ENCODE measurements at regions not wholly inside any gene's neighbourhood (a gene's known extent, or its start where the extent isn't known, plus 50 kb on each side); places are given as distances from the start of the nearest gene placed in this dataset.

GRCh38 chr12:128180166-128180565 lies 86.8 kb upstream of the TMEM132C start:
- TF ChIP-seq EP300 (IDR thresholded peaks at IDR 0.05; ENCODE audit: borderline replicate concordance) = no peak
- TF ChIP-seq EGR1 (IDR thresholded peaks at IDR 0.05) = no peak
- no peak for TF ChIP-seq USF1 (IDR thresholded peaks at IDR 0.05)
- no peak for TF ChIP-seq CREB1 (IDR thresholded peaks at IDR 0.05; ENCODE audit: low read depth)
- TF ChIP-seq TAF1 (IDR thresholded peaks at IDR 0.05; ENCODE audit: low read depth) = no peak

DNA sequence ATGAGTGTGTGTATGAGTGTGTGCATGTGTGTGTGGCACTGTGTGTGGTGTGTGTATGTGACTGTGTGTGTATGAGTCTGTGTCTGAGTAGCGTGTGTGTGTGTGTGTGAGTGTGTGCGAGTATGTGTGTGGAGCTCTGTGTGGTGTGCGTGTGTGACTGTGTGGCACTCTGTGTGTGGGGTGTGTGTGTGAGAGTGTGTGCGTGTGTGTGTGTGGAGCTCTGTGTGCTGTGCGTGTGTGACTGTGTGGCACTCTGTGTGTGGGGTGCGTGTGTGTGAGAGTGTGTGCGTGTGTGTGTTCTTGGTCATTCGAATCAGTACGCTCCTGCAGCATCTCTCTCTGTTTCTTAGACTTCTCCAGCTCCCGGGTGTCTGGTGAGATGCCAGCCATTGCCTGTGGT lies 76.9 kb upstream of the TMEM132C start:
- TF ChIP-seq CEBPB (IDR thresholded peaks at IDR 0.05) (no peak), NFIC (IDR thresholded peaks at IDR 0.05) (no peak), EP300 (IDR thresholded peaks at IDR 0.05; ENCODE audit: borderline replicate concordance) (no peak)

- no peak for TF ChIP-seq REST (IDR thresholded peaks at IDR 0.05; ENCODE audit: low read depth)
- no peak for TF ChIP-seq NFIC (IDR thresholded peaks at IDR 0.05)
- TF ChIP-seq USF1 (IDR thresholded peaks at IDR 0.05) = no peak
- no peak for TF ChIP-seq TAF1 (IDR thresholded peaks at IDR 0.05; ENCODE audit: low read depth)
- no peak for TF ChIP-seq TEAD4 (IDR thresholded peaks at IDR 0.05)
- no peak for TF ChIP-seq TCF12 (IDR thresholded peaks at IDR 0.05; ENCODE audit: low read depth)
- TF ChIP-seq, protein P1, sequence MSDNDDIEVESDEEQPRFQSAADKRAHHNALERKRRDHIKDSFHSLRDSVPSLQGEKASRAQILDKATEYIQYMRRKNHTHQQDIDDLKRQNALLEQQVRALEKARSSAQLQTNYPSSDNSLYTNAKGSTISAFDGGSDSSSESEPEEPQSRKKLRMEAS (IDR thresholded peaks at IDR 0.05) = no peak
- no peak for TF ChIP-seq ZBTB7A (IDR thresholded peaks at IDR 0.05; ENCODE audit: low read depth)
- no peak for TF ChIP-seq CREB1 (IDR thresholded peaks at IDR 0.05; ENCODE audit: low read depth)
These were observed 76.4 kb upstream of the TMEM132C start for GRCh38 chr12:128190614-128191013.

DNA sequence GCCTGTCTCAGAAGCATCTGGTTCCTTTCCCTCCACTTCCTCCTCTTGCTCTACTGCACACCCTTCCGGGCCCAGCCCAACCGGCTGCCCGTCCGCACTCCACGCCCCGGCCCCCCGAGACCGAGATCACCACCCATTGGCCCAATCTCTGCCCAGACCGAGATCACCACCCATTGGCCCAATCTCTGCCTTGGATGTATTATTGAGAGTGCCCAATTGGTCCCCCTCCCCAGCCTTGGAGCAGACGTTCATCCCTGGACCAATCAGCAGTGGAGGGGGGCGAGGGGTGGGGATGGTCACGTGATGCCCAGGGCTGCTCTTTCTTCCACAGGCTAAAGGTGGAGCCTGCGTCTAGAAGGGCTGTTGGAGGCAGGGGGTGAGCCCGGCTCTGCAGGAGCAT lies 75.6 kb upstream of the TMEM132C start:
- no peak for TF ChIP-seq TEAD4 (IDR thresholded peaks at IDR 0.05)
- TF ChIP-seq USF1 (IDR thresholded peaks at IDR 0.05) = no peak
- no peak for TF ChIP-seq FOXM1 (IDR thresholded peaks at IDR 0.05; ENCODE audit: borderline replicate concordance, low read depth)
- TF ChIP-seq CEBPB (IDR thresholded peaks at IDR 0.05) = no peak
- no peak for TF ChIP-seq YY1 (IDR thresholded peaks at IDR 0.05; ENCODE audit: low read depth)
- no peak for TF ChIP-seq ZBTB7A (IDR thresholded peaks at IDR 0.05; ENCODE audit: low read depth)
- TF ChIP-seq, protein P1 (IDR thresholded peaks at IDR 0.05) = no peak
- TF ChIP-seq EP300 (IDR thresholded peaks at IDR 0.05; ENCODE audit: borderline replicate concordance) = no peak
- TF ChIP-seq EGR1 (IDR thresholded peaks at IDR 0.05) = no peak
- no peak for TF ChIP-seq REST (IDR thresholded peaks at IDR 0.05; ENCODE audit: low read depth)
- no peak for TF ChIP-seq NFIC (IDR thresholded peaks at IDR 0.05)
- TF ChIP-seq CREB1 (IDR thresholded peaks at IDR 0.05; ENCODE audit: low read depth) = no peak
- TF ChIP-seq TCF12 (IDR thresholded peaks at IDR 0.05; ENCODE audit: low read depth) = no peak
- TF ChIP-seq TAF1 (IDR thresholded peaks at IDR 0.05; ENCODE audit: low read depth) = no peak
- TF ChIP-seq RAD21 (IDR thresholded peaks at IDR 0.05; ENCODE audit: low read depth) = no peak

DNA sequence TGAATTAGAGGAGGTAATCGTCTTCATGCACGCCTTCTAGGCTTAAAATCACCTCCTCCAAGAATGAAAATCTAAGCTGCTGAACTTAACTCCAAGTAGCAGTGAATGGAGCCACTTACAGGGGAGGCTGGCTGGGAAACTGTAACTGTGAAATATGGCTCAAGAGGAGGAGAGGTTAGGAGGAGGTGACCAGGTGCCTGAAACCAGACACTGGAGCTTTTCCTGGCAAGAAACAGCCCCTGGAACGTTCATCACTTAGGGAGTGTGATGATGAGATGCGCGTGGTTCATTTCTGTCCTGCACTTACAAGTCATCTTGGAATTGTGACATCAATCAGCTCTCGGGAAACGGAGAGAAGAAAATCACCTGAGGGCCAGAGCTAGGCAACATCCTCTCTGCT lies 62.3 kb upstream of the TMEM132C start:
- TF ChIP-seq EP300 (IDR thresholded peaks at IDR 0.05; ENCODE audit: borderline replicate concordance) = no peak
- TF ChIP-seq ZBTB7A (IDR thresholded peaks at IDR 0.05; ENCODE audit: low read depth) = no peak
- no peak for TF ChIP-seq NFIC (IDR thresholded peaks at IDR 0.05)
- no peak for TF ChIP-seq TCF12 (IDR thresholded peaks at IDR 0.05; ENCODE audit: low read depth)
- no peak for TF ChIP-seq USF1 (IDR thresholded peaks at IDR 0.05)
- no peak for TF ChIP-seq CEBPB (IDR thresholded peaks at IDR 0.05)
- TF ChIP-seq YY1 (IDR thresholded peaks at IDR 0.05; ENCODE audit: low read depth) = no peak
- TF ChIP-seq CREB1 (IDR thresholded peaks at IDR 0.05; ENCODE audit: low read depth) = no peak
- TF ChIP-seq TAF1 (IDR thresholded peaks at IDR 0.05; ENCODE audit: low read depth) = no peak
- TF ChIP-seq, protein P1 (IDR thresholded peaks at IDR 0.05) = no peak
- no peak for TF ChIP-seq FOXM1 (IDR thresholded peaks at IDR 0.05; ENCODE audit: borderline replicate concordance, low read depth)
- no peak for TF ChIP-seq REST (IDR thresholded peaks at IDR 0.05; ENCODE audit: low read depth)
- TF ChIP-seq TEAD4 (IDR thresholded peaks at IDR 0.05) = no peak
- TF ChIP-seq RAD21 (IDR thresholded peaks at IDR 0.05; ENCODE audit: low read depth) = no peak
- TF ChIP-seq EGR1 (IDR thresholded peaks at IDR 0.05) = no peak
